Muscle layer of colon (tissue), 2 donors: ENCODE measurements at regions not wholly inside any gene's neighbourhood (a gene's known extent, or its start where the extent isn't known, plus 50 kb on each side); places are given as distances from the start of the nearest gene placed in this dataset.

Experiments
- H3K27ac ChIP-seq: one replicate; pipeline ENCODE4 v1.7.0; 2013; ENCODE audit warnings: low read depth, mild to moderate bottlenecking, low read length, moderate library complexity
- H3K27me3 ChIP-seq, 2 donors: one replicate each; pipeline ENCODE4 v1.7.0; 2013; ENCODE audit warnings: low read length in 2 of 2, mild to moderate bottlenecking in 2 of 2; ENCODE audit not compliant: insufficient read depth in 2 of 2, control insufficient read depth in 1 of 2
- H3K36me3 ChIP-seq: one replicate; pipeline ENCODE4 v1.7.0; 2013; ENCODE audit warnings: mild to moderate bottlenecking, low read length; ENCODE audit not compliant: insufficient read depth
- H3K4me1 ChIP-seq: one replicate; pipeline ENCODE4 v1.7.0; 2013; ENCODE audit warnings: mild to moderate bottlenecking, low read length; ENCODE audit not compliant: insufficient read depth
- H3K4me3 ChIP-seq, 2 donors: one replicate each; pipeline ENCODE4 v1.7.0; 2013; ENCODE audit warnings: low read length in 2 of 2, low read depth in 1 of 2, mild to moderate bottlenecking in 1 of 2, moderate library complexity in 1 of 2
- H3K9ac ChIP-seq: one replicate; pipeline ENCODE4 v1.7.0; 2013; ENCODE audit warnings: low read length
- H3K9me3 ChIP-seq: one replicate; pipeline ENCODE4 v1.7.0; 2013; ENCODE audit warnings: mild to moderate bottlenecking, low read length
- donor health status: abdominal sarcoma.
- donor health status: Adenocarcinoma of cecum.

DNA sequence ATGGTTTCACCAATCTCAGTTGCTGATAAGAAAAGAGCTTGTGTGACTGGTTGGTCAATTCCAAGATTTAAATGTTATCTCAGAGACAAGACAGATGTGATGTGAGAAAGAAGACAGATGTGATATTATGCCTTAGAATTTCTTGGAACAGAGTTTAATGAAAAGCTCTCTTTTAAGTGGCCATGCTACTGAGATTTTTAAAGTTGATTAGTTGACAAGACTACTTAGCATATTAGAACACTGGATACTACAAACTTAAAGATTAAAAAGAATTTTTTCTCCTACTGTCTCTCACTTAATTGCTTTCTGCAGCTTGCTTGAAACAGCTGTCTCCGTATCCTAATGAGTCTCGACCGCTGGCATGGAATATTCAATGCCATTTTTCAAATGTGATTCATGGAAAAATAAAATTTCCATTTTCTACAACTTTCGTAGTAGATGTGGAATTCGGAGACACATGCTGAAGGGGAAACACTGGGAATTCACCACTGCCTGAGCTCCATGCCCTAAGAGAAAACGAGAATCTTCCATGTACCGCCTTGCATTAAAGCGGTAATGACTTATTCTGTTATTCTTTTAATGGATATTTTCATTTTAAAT, 634.2 kb upstream of the SETBP1 start:
- no peak overlapping the region for H3K27ac ChIP-seq
- H3K4me3 ChIP-seq, result no peak overlapping the region
- no peaks in the 10 kb centered on the region for H3K9me3 ChIP-seq
- no peak overlapping the region for H3K9ac ChIP-seq
- no peaks in the 10 kb centered on the region for H3K36me3 ChIP-seq
- H3K27me3 ChIP-seq, result no peaks in the 10 kb centered on the region
- H3K4me1 ChIP-seq, result no peaks in the 10 kb centered on the region

DNA sequence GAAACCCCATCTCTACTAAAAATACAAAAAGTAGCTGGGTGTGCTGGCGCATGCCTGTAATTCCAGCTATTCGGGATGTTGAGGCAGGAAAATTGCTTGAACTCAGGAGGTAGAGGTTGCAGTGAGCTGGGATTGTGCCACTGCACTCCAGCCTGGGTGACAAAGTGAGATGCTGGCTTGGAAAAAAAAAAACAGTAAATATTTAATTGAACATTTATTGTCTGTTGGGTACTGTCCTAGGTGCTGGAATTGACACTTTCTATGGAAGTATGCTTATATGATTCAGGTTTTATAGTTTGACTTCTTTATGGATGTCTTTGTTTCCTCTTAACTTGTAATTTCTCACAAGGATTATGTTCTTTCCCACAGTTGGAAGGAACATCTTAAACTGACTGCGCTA, 633.1 kb upstream of the SETBP1 start:
- H3K27me3 ChIP-seq, result no peaks in the 10 kb centered on the region
- H3K4me3 ChIP-seq, result no peak overlapping the region
- no peaks in the 10 kb centered on the region for H3K9me3 ChIP-seq
- H3K27ac ChIP-seq, result no peak overlapping the region
- no peak overlapping the region for H3K9ac ChIP-seq
- no peaks in the 10 kb centered on the region for H3K4me1 ChIP-seq
- no peaks in the 10 kb centered on the region for H3K36me3 ChIP-seq

DNA sequence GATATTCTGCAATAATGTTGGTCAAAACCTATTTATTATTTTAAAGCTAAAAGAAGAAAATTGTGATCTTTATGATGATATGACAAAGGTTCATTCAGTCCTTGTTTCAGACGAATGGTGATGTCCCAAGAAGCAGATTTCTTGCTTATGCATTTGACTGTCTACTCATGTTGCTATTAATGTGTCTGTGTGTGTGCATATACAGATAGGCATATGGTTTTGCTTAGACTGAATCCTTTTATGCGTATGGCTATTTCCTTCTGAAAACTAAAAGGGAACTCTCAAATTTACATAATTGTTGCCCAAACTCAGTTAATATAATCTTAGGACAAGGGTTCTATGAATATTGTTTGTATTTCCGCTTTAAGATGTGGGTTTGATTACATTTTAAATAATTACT, 632.3 kb upstream of the SETBP1 start:
- H3K27ac ChIP-seq, result no peak overlapping the region
- no peaks in the 10 kb centered on the region for H3K36me3 ChIP-seq
- H3K27me3 ChIP-seq, result no peaks in the 10 kb centered on the region
- no peaks in the 10 kb centered on the region for H3K9me3 ChIP-seq
- no peak overlapping the region for H3K4me3 ChIP-seq
- no peak overlapping the region for H3K9ac ChIP-seq
- no peaks in the 10 kb centered on the region for H3K4me1 ChIP-seq

DNA sequence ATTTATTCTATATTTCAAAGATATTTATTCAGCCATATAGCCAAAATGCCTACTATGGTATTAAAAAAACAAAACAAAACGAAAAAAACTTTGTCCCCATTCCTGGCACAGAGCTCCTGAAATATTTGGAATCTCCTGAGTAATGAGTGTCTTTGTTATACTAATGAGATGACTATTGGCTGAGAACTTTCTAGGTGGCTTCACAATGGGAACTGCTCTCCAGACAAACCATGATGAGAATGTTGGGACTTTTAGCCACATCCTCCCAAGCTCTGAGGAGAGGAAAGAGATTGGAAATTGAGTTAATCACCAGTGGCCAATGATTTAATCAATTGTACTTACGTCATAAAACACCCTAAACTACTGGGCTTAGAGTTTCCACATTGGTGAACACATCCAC, 631.8 kb upstream of the SETBP1 start:
- H3K4me1 ChIP-seq, result no peaks in the 10 kb centered on the region
- no peak overlapping the region for H3K4me3 ChIP-seq

DNA sequence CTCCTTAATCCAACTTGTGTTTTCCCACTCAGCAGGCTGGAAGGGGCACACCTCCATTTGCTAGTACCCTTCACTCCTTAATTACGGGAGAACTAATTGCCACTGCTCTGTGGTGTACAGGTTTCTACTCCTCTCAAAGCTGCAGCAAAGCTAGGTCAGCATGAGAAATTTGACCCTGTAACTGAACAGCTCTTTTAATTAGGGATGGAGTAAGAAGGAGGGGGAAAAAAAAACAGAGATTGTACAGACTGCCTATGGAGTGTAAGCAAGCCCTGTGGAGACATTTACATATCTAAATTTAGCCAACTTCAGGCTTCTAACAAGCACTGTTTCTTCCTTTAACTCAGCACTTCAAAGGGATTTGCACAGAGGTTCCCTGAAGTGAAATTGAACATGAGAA, 629.7 kb upstream of the SETBP1 start:
- no peak overlapping the region for H3K9ac ChIP-seq
- no peak overlapping the region for H3K4me3 ChIP-seq
- H3K27me3 ChIP-seq, result no peaks in the 10 kb centered on the region
- H3K27ac ChIP-seq, result no peak overlapping the region
- H3K36me3 ChIP-seq, result no peaks in the 10 kb centered on the region
- no peaks in the 10 kb centered on the region for H3K9me3 ChIP-seq
- H3K4me1 ChIP-seq, result no peaks in the 10 kb centered on the region

More for the DNA sequence above, 631.8 kb upstream of the SETBP1 start:
- Histone ChIP-seq H3K36me3 (no peaks in the 10 kb centered on the region), H3K27ac (no peak overlapping the region), H3K27me3 (no peaks in the 10 kb centered on the region), H3K9ac (no peak overlapping the region), H3K9me3 (no peaks in the 10 kb centered on the region)

DNA sequence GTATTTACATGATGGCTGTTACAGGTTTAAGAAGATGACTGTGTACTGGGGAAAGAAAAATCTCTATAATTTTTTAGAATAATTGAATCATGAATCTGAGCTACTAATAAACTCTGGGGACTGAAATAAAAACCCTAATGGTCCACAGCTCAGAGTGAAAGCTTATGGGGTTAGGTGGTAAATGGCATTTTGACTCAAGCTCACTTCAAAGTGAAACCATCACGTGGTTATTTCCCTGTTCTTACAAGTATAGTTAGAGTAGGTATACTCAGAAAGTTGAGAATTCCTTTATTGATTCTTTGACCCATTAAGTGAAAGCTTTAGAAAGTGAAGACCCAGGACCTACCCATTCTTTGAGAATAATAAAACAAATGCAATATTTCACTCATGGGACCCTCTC, 626.2 kb upstream of the SETBP1 start:
- Histone ChIP-seq H3K4me1 (no peaks in the 10 kb centered on the region), H3K36me3 (no peaks in the 10 kb centered on the region)

DNA sequence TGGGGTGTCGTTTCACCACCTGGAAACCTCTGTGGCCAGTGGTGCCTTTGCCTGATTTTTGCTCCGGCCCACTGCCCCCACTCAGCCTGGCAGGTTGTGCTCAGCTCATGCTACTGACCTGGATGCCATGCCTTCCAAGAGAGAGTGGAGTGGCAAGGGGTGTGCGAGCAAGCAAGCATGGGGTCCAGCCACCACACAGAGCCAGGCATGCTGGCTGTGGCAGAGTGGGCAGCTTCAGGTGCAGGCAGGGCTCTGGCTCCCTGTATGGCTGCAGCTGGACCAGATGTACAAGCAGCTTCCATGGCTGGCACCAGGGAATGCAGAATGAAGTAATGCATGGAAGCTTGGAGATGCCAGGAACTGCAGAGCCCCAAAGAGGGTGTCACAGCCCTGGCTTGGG, 620.5 kb upstream of the SETBP1 start:
- Histone ChIP-seq H3K36me3 (no peaks in the 10 kb centered on the region), H3K9ac (no peak overlapping the region), H3K4me1 (no peaks in the 10 kb centered on the region), H3K9me3 (no peaks in the 10 kb centered on the region), H3K27me3 (no peaks in the 10 kb centered on the region), H3K4me3 (no peak overlapping the region), H3K27ac (no peak overlapping the region)

More for the DNA sequence above, 626.2 kb upstream of the SETBP1 start:
- no peaks in the 10 kb centered on the region for H3K27me3 ChIP-seq
- no peaks in the 10 kb centered on the region for H3K9me3 ChIP-seq
- H3K27ac ChIP-seq, result no peak overlapping the region
- no peak overlapping the region for H3K9ac ChIP-seq
- no peak overlapping the region for H3K4me3 ChIP-seq

DNA sequence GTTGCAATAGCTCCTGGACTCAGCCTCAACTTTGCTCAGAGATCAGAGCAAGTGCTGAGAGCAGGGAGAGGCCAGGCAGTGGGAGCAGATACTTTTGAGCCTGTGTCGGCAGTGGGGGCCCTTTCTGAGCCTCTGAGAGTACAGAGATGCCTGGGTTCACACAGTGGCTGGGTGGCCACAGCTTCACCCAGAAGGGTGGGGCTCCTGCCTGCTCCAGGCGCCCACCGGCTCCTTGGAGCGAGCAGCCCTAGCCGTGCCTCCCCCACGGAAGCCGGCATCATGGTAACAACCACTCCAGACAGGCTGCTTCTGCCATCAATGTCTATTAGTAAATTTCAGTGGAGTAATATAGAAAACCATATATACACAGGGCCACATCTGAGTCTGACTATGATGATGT, 619.2 kb upstream of the SETBP1 start:
- Histone ChIP-seq H3K9ac (no peak overlapping the region), H3K36me3 (no peaks in the 10 kb centered on the region), H3K4me1 (no peaks in the 10 kb centered on the region), H3K27ac (no peak overlapping the region), H3K27me3 (no peaks in the 10 kb centered on the region), H3K9me3 (no peaks in the 10 kb centered on the region), H3K4me3 (no peak overlapping the region)

DNA sequence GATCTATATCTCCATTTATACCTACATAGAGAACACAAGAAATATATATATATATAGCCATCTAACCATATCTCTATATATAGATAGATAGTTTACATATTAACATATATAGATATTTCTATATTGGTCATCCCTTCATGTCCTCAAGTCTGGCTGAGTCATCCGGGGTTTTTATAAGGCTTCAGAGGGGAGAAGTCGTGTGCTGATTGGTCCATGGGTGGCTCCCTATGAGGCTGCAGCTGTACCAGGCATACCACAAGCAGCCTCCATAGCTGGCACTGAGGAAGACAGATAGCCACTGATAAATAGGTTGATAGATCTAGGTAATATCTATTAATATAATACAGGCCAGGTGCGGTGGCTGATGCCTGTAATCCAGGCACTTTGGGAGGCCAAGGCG, 618.3 kb upstream of the SETBP1 start:
- Histone ChIP-seq H3K27me3 (no peaks in the 10 kb centered on the region), H3K4me3 (no peak overlapping the region), H3K9me3 (no peaks in the 10 kb centered on the region), H3K27ac (no peak overlapping the region), H3K9ac (no peak overlapping the region), H3K4me1 (no peaks in the 10 kb centered on the region), H3K36me3 (no peaks in the 10 kb centered on the region)

DNA sequence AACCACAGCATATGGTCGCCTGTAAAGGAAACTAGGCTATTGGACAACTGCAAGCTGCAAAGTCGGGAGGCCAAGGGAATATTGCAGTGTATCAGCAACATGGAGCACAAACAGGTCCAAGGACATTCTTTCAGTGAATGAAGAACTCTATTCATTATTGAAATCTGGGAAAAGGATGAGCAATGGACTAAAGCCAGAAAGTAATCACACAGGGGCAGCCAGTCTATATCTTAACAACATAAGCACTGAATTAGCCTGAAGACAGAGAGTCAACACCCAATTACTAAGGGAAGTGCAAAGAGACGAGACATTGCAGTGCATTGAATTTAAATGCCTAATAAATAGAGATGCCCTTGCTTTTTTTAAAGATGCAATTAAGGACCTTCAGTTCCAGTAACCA, 615.5 kb upstream of the SETBP1 start:
- no peaks in the 10 kb centered on the region for H3K4me1 ChIP-seq
- no peaks in the 10 kb centered on the region for H3K27me3 ChIP-seq
- H3K27ac ChIP-seq, result no peak overlapping the region
- H3K9ac ChIP-seq, result no peak overlapping the region
- no peak overlapping the region for H3K4me3 ChIP-seq
- no peaks in the 10 kb centered on the region for H3K36me3 ChIP-seq
- H3K9me3 ChIP-seq, result no peaks in the 10 kb centered on the region

DNA sequence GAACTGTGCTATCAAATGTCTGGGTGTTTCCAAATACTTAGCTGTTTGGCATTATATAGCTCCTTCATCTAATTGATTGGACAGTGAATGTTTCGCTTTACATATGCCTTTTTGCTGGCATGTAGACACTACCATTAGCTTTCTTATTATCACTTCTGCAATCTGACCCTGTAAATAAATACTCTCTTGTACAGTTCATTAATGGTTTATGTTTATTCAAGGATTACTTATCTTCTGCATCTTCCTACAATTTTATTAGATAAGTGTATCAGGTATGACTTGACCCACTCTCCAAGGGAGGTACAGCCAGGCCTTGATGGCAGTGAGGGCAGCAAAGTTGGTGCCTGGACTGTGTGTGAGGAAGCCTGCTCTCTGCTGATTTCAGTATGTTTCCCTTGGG, 614.1 kb upstream of the SETBP1 start:
- H3K9me3 ChIP-seq, result no peaks in the 10 kb centered on the region
- no peaks in the 10 kb centered on the region for H3K27me3 ChIP-seq
- no peaks in the 10 kb centered on the region for H3K4me1 ChIP-seq
- no peak overlapping the region for H3K27ac ChIP-seq
- H3K4me3 ChIP-seq, result no peak overlapping the region
- H3K36me3 ChIP-seq, result no peaks in the 10 kb centered on the region
- H3K9ac ChIP-seq, result no peak overlapping the region

DNA sequence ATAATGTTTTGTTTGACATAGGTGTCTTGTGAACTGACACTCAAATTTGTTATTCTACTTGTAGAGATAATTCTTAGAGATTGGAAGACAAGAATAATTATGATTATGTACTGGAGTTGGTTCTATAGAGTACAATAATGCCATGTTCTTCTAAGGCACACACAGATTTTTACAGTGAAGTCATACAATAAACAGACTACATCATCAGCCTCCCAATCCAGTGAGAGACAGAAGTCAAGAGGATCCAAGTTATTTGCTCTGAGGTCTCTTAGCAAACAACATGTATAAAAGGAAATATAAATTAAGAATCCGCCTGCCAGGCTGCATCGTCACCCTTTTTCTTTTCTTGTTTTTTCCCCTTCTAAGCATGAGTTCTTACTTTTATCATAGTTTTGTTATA, 613.5 kb upstream of the SETBP1 start:
- no peak overlapping the region for H3K9ac ChIP-seq
- H3K4me1 ChIP-seq, result no peaks in the 10 kb centered on the region
- H3K27ac ChIP-seq, result no peak overlapping the region
- H3K36me3 ChIP-seq, result no peaks in the 10 kb centered on the region
- H3K27me3 ChIP-seq, result no peaks in the 10 kb centered on the region
- H3K4me3 ChIP-seq, result no peak overlapping the region
- no peaks in the 10 kb centered on the region for H3K9me3 ChIP-seq
